IMR-90 (cell line): ENCODE measurements at regions not wholly inside any gene's neighbourhood (a gene's known extent, or its start where the extent isn't known, plus 50 kb on each side); places are given as distances from the start of the nearest gene placed in this dataset.
A peak's percentile ranks its signal among the peaks of the same experiment; 100 is the strongest.

Source experiments
- ATAC-seq: fragments of 200-7000 bp; cut with Tn5 transposase; 2 replicates; pipeline ENCODE4 v1.9.1; 2020; ENCODE audit warnings: low read depth, mild to moderate bottlenecking, moderate library complexity
- BruUV-seq: library from RNA; stranded (reverse); fragments of 400-500 nt; replicated peaks from 2 replicates; lab custom pipeline; 2021; lab: Mats Ljungman, UMichigan
- CTCF ChIA-PET: fragments of 300-600 bp; formaldehyde crosslinking; extraction: SDS; loops from one replicate; lab custom pipeline; 2021; ENCODE audit warnings: antibody characterized with exemption; lab: Yijun Ruan, JAX
- POLR2A ChIA-PET: fragments of 300-600 bp; sonication (Branson Sonifier 250); formaldehyde crosslinking; loops from one replicate; lab custom pipeline; 2022; ENCODE audit warnings: antibody characterized with exemption; ENCODE audit not compliant: unreplicated experiment; lab: Charles Lee
- DNase-seq: peaks from one replicate; pipeline ENCODE4 v3.0.0; 2013
- H2AFZ ChIP-seq: replicated peaks from 2 replicates; pipeline ENCODE3; 2013; ENCODE audit warnings: low read length, mild to moderate bottlenecking; ENCODE audit not compliant: poor library complexity
- H2AK5ac ChIP-seq: 2 replicates; pipeline ENCODE4 v1.6.1; 2013; ENCODE audit warnings: low read depth, low read length, inconsistent platforms
- H2AK9ac ChIP-seq: replicated peaks from 2 replicates; pipeline ENCODE3; 2013; ENCODE audit warnings: mild to moderate bottlenecking, low read depth, low read length, moderate library complexity; ENCODE audit not compliant: poor library complexity
- H2BK120ac ChIP-seq: 2 replicates; pipeline ENCODE4 v1.6.1; 2013; ENCODE audit warnings: low read depth, low read length, inconsistent platforms
- H2BK15ac ChIP-seq: 3 replicates; pipeline ENCODE4 v1.6.1; 2013; ENCODE audit warnings: low read depth, low read length, inconsistent platforms
- H2BK20ac ChIP-seq: 2 replicates; pipeline ENCODE4 v1.6.1; 2013; ENCODE audit warnings: low read depth, mild to moderate bottlenecking, inconsistent platforms, low read length, moderate library complexity
- H2BK5ac ChIP-seq: 2 replicates; pipeline ENCODE4 v1.6.1; 2013; ENCODE audit warnings: mild to moderate bottlenecking, low read depth, low read length, inconsistent platforms; ENCODE audit not compliant: poor library complexity, severe bottlenecking
- H3K14ac ChIP-seq: replicated peaks from 2 replicates; pipeline ENCODE4 v1.6.1; 2013; ENCODE audit warnings: low read depth, low read length, inconsistent platforms
- H3K18ac ChIP-seq: 2 replicates; pipeline ENCODE4 v1.6.1; 2013; ENCODE audit warnings: low read depth, low read length, control low read depth
- H3K23ac ChIP-seq: 2 replicates; pipeline ENCODE4 v1.6.1; 2013; ENCODE audit warnings: low read depth, low read length, inconsistent platforms
- H3K27ac ChIP-seq: 2 replicates; pipeline ENCODE4 v1.5.1; 2013; ENCODE audit warnings: mild to moderate bottlenecking, control low read depth, low read length; ENCODE audit not compliant: insufficient read depth
- H3K27me3 ChIP-seq: 2 replicates; pipeline ENCODE4 v1.6.1; 2013; ENCODE audit warnings: low read length; ENCODE audit not compliant: control insufficient read depth, insufficient read depth
- H3K36me3 ChIP-seq: 2 replicates; pipeline ENCODE4 v1.6.1; 2013; ENCODE audit warnings: low read length, mixed read lengths; ENCODE audit not compliant: control insufficient read depth, insufficient read depth
- H3K4ac ChIP-seq: 2 replicates; pipeline ENCODE4 v1.6.1; 2013; ENCODE audit warnings: low read depth, low read length, inconsistent platforms
- H3K4me1 ChIP-seq: 2 replicates; pipeline ENCODE4 v1.6.1; 2013; ENCODE audit warnings: low read length, mixed read lengths; ENCODE audit not compliant: control insufficient read depth, insufficient read depth
- H3K4me2 ChIP-seq: 2 replicates; pipeline ENCODE4 v1.6.1; 2013; ENCODE audit warnings: low read depth, mild to moderate bottlenecking, control low read depth, low read length, moderate library complexity
- H3K4me3 ChIP-seq: 2 replicates; pipeline ENCODE4 v1.5.1; 2013; ENCODE audit warnings: low read depth, mild to moderate bottlenecking, control low read depth, low read length, moderate library complexity; ENCODE audit not compliant: insufficient read depth
- H3K56ac ChIP-seq: 2 replicates; pipeline ENCODE4 v1.6.1; 2013; ENCODE audit warnings: low read length, inconsistent platforms; ENCODE audit not compliant: insufficient read depth; ENCODE audit errors: extremely low read depth
- H3K79me1 ChIP-seq, 2 experiments: 2 replicates each; pipeline ENCODE4 v1.6.1; 2013; ENCODE audit warnings: low read length in 2 of 2, inconsistent platforms in 1 of 2, low read depth in 1 of 2
- H3K9ac ChIP-seq: 2 replicates; pipeline ENCODE4 v1.6.1; 2013; ENCODE audit warnings: low read depth, low read length, control low read depth
- H3K9me1 ChIP-seq: 2 replicates; pipeline ENCODE4 v1.6.1; 2013; ENCODE audit warnings: low read length, inconsistent platforms; ENCODE audit not compliant: insufficient read depth
- H3K9me3 ChIP-seq: 2 replicates; pipeline ENCODE4 v1.6.1; 2013; ENCODE audit warnings: low read length; ENCODE audit not compliant: control insufficient read depth, insufficient read depth
- H4K20me1 ChIP-seq: 2 replicates; pipeline ENCODE4 v1.6.1; 2013; ENCODE audit warnings: low read length, inconsistent platforms; ENCODE audit not compliant: insufficient read depth
- H4K5ac ChIP-seq: 2 replicates; pipeline ENCODE4 v1.6.1; 2013; ENCODE audit warnings: mild to moderate bottlenecking, low read depth, low read length, control low read depth
- H4K8ac ChIP-seq, 2 experiments: 2 replicates each; pipeline ENCODE4 v1.6.1; 2013; ENCODE audit warnings: low read depth in 2 of 2, low read length in 2 of 2, control low read depth in 1 of 2, inconsistent platforms in 1 of 2
- H4K91ac ChIP-seq: 2 replicates; pipeline ENCODE4 v1.6.1; 2013; ENCODE audit warnings: low read depth, low read length, inconsistent platforms; ENCODE audit not compliant: insufficient read depth
- CTCF ChIP-seq: conservative IDR thresholded peaks from 2 replicates; pipeline ENCODE4 v1.5.1; 2012; ENCODE audit warnings: mild to moderate bottlenecking, low read depth, low read length, improper control_type of control experiment
- NFE2L2 ChIP-seq: fragments of 150-350 bp; IDR thresholded peaks from 2 replicates; pipeline ENCODE4 v1.6.1; 2016; ENCODE audit warnings: low read depth, mild to moderate bottlenecking, low read length
- WGBS, 2 experiments: methylation state at CpG; one replicate each; pipeline versions ENCODE4 v1.1.5 to v1.1.7; 2013; ENCODE audit warnings: missing lambda C conversion rate in 2 of 2; ENCODE audit not compliant: insufficient read length in 1 of 2; ENCODE audit errors: extremely low coverage in 2 of 2; 5-methylcytosine and 5-hydroxymethylcytosine counted together
- dilution Hi-C: fragments of 300-500 bp; cut with HindIII; formaldehyde crosslinking; loops from one replicate; pipeline ENCODE4 v1.14.3; 2018; ENCODE audit warnings: low sequenced_read_pairs; ENCODE audit not compliant: unreplicated experiment
- in situ Hi-C: fragments of 300-500 bp; cut with MboI; formaldehyde crosslinking; loops from 3 replicates; pipeline ENCODE4 v1.14.3; 2019; ENCODE audit warnings: low sequenced_read_pairs, inconsistent platforms, mixed read lengths
- intact Hi-C: fragments of 100-400 bp; cut with micrococcal nuclease; formaldehyde crosslinking; loops from 2 replicates; pipeline ENCODE4 v1.10.0; 2022

DNA sequence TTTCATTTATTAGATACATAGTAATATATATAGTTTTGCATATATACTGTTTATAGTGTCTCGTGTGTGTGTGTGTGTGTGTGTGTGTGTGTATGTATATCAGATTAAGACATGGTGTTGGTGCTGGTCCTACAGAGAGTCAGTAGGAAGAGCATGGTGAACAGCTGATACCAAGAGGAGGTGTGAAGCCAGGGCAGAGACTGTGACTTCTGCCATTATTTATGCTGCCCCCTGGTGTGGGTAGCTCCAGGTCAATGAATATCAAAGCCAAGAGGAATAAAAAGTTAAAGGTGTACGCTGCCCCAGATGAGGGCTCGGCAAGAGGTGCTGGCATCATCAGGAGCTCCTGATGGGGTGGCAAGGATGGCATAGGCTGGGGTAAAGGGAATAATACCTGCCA lies 299.5 kb upstream of the RASGRP1 start:
- dilution Hi-C loops (no loop called here), in situ Hi-C loops (no loop called here), intact Hi-C loops (loop anchor here (1.0 to 2.0 kb wide), 3 partner anchors 19 to 156 kb away; no protein-coding TSS in a partner anchor)
- Histone ChIP-seq H3K14ac (peak overlapping the region; percentile 90), H3K9me1 (peaks cover 22% of the 10 kb centered on the region), H3K4me3 (no peak overlapping the region), H3K4ac (peak overlapping the region; percentile 91), H3K79me1 (0 out of 4 replicates have a peak, but pooled peaks cover 0 to 5% of the 10 kb centered on the region in 2 experiments), H3K23ac (peak overlapping the region; percentile 90; the same call in 1 of the 2 replicates), H4K91ac (peak overlapping the region; percentile 91), H2AFZ (no peak overlapping the region), H3K18ac (peak overlapping the region; percentile 93), H3K27ac (peak overlapping the region; percentile 54; the same call in 1 of the 2 replicates), H3K27me3 (no peaks in the 10 kb centered on the region), H2AK9ac (no peak overlapping the region), H3K36me3 (no peaks in the 10 kb centered on the region), H3K9me3 (no peaks in the 10 kb centered on the region), H3K56ac (peak overlapping the region; percentile 66; the same call in 1 of the 2 replicates), H4K8ac (peak overlapping the region; percentile 45 to 89; a peak in 3 of 4 replicates), H2BK20ac (peak overlapping the region; percentile 96), H2AK5ac (peak overlapping the region; percentile 80), H4K5ac (peak overlapping the region; percentile 87), H2BK120ac (peak overlapping the region; percentile 95), H3K4me2 (peak overlapping the region; percentile 26), H3K4me1 (peaks cover 25% of the 10 kb centered on the region), H2BK15ac (peak overlapping the region; percentile 89; the same call in 2 of the 3 replicates), H2BK5ac (peak overlapping the region; percentile 90), H3K9ac (peak overlapping the region; percentile 13), H4K20me1 (no peaks in the 10 kb centered on the region)
- TF ChIP-seq CTCF (peak; percentile 8; the same call in 1 of the 2 replicates), NFE2L2 (no peak)
- BruUV-seq: TSS peak; percentile 77
- DNase-seq: no peak
- POLR2A ChIA-PET: interaction anchor here (1.3 kb wide), 1 partner anchor 22 kb away, joined by 5 read pairs; no protein-coding TSS in a partner anchor
- CTCF ChIA-PET: interaction anchor here (1.3 kb wide), 1 partner anchor 21 kb away, joined by 7 read pairs; no protein-coding TSS in a partner anchor
- WGBS, 2 experiments: no CpG with 5 or more reads among the region's 3 CpGs
- ATAC-seq: no peak
